ENCODE measurements at regions not wholly inside any gene's neighbourhood (a gene's known extent, or its start where the extent isn't known, plus 50 kb on each side); places are given as distances from the start of the nearest gene placed in this dataset.

GRCh38 chr12:25382311-25383106 lies 131.8 kb upstream of the KRAS start:
- Mint-ChIP-seq H3K4me1 (ENCODE audit: low read depth, unreplicated experiment) (peaks cover 9% of the 10 kb centered on the region), H3K27ac (ENCODE audit: unreplicated experiment) (no peak overlapping the region), H3K36me3 (ENCODE audit: insufficient read depth, unreplicated experiment) (peaks cover 27% of the 10 kb centered on the region), H3K4me3 (ENCODE audit: low read depth, unreplicated experiment) (no peak overlapping the region), H3K9me3 (ENCODE audit: low read depth, unreplicated experiment) (no peaks in the 10 kb centered on the region), H3K27me3 (ENCODE audit: unreplicated experiment) (no peaks in the 10 kb centered on the region)
- CTCF ChIA-PET = no interaction called here
- intact Hi-C loops (cut with micrococcal nuclease; ENCODE audit: unreplicated experiment) = no loop called here
- TF ChIP-seq, protein P1, sequence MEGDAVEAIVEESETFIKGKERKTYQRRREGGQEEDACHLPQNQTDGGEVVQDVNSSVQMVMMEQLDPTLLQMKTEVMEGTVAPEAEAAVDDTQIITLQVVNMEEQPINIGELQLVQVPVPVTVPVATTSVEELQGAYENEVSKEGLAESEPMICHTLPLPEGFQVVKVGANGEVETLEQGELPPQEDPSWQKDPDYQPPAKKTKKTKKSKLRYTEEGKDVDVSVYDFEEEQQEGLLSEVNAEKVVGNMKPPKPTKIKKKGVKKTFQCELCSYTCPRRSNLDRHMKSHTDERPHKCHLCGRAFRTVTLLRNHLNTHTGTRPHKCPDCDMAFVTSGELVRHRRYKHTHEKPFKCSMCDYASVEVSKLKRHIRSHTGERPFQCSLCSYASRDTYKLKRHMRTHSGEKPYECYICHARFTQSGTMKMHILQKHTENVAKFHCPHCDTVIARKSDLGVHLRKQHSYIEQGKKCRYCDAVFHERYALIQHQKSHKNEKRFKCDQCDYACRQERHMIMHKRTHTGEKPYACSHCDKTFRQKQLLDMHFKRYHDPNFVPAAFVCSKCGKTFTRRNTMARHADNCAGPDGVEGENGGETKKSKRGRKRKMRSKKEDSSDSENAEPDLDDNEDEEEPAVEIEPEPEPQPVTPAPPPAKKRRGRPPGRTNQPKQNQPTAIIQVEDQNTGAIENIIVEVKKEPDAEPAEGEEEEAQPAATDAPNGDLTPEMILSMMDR (IDR thresholded peaks at IDR 0.05; ENCODE audit: unreplicated experiment) = no peak
- no TSS peak for BruUV-seq (replicated peaks)
- DNase-seq = no peak

- Mint-ChIP-seq H3K36me3 (ENCODE audit: insufficient read depth, unreplicated experiment) (no peaks in the 10 kb centered on the region), H3K4me1 (ENCODE audit: low read depth, unreplicated experiment) (no peaks in the 10 kb centered on the region), H3K27me3 (ENCODE audit: unreplicated experiment) (no peaks in the 10 kb centered on the region), H3K9me3 (ENCODE audit: low read depth, unreplicated experiment) (no peaks in the 10 kb centered on the region), H3K4me3 (ENCODE audit: low read depth, unreplicated experiment) (no peak overlapping the region), H3K27ac (ENCODE audit: unreplicated experiment) (no peak overlapping the region)
- TF ChIP-seq, protein P1 (IDR thresholded peaks at IDR 0.05; ENCODE audit: unreplicated experiment) = no peak
- BruUV-seq (replicated peaks) = no TSS peak
- CTCF ChIA-PET = no interaction called here
- intact Hi-C loops (cut with micrococcal nuclease; ENCODE audit: unreplicated experiment) = no loop called here
- no peak for DNase-seq
These were observed 126.9 kb upstream of the KRAS start for GRCh38 chr12:25377469-25378177.

GRCh38 chr12:25376985-25377384 lies 126.3 kb upstream of the KRAS start:
- Mint-ChIP-seq H3K9me3 (ENCODE audit: low read depth, unreplicated experiment) (no peaks in the 10 kb centered on the region), H3K36me3 (ENCODE audit: insufficient read depth, unreplicated experiment) (no peaks in the 10 kb centered on the region), H3K4me1 (ENCODE audit: low read depth, unreplicated experiment) (no peaks in the 10 kb centered on the region), H3K27ac (ENCODE audit: unreplicated experiment) (no peak overlapping the region), H3K27me3 (ENCODE audit: unreplicated experiment) (no peaks in the 10 kb centered on the region), H3K4me3 (ENCODE audit: low read depth, unreplicated experiment) (no peak overlapping the region)
- DNase-seq = no peak
- intact Hi-C loops (cut with micrococcal nuclease; ENCODE audit: unreplicated experiment) = no loop called here
- TF ChIP-seq, protein P1 (IDR thresholded peaks at IDR 0.05; ENCODE audit: unreplicated experiment) = no peak
- BruUV-seq (replicated peaks) = no TSS peak
- CTCF ChIA-PET = interaction anchor here (0.6 kb wide), 1 partner anchor 160 kb away, joined by 4 read pairs; no protein-coding TSS in a partner anchor

DNA sequence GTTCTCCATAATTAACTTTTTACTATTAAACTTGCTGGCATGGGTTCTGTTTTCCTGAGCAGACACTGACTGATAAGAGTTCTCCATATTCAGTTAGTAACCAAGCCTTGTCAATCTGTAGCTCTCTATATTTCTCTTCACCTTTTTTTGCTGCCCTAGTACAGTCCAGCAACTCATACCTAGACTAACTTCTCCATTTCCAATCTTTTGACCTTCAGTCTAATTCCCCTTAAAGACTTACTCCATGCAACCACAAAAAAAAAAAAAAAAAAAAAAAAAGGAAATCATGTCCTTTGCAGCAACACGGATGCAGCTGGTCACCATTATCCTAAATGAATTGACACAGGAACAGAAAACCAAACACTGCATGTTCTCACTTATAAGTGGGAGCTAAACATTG lies 125.7 kb upstream of the KRAS start:
- no peak overlapping the region for H3K27ac Mint-ChIP-seq (ENCODE audit: unreplicated experiment)
- intact Hi-C loops (cut with micrococcal nuclease; ENCODE audit: unreplicated experiment) = no loop called here
- BruUV-seq (replicated peaks) = no TSS peak
- no peaks in the 10 kb centered on the region for H3K9me3 Mint-ChIP-seq (ENCODE audit: low read depth, unreplicated experiment)
- H3K27me3 Mint-ChIP-seq (ENCODE audit: unreplicated experiment) = no peaks in the 10 kb centered on the region
- H3K36me3 Mint-ChIP-seq (ENCODE audit: insufficient read depth, unreplicated experiment) = no peaks in the 10 kb centered on the region
- no peak for DNase-seq
- CTCF ChIA-PET = interaction anchor here (0.6 kb wide), 1 partner anchor 160 kb away, joined by 4 read pairs; no protein-coding TSS in a partner anchor
- no peaks in the 10 kb centered on the region for H3K4me1 Mint-ChIP-seq (ENCODE audit: low read depth, unreplicated experiment)
- TF ChIP-seq, protein P1 (IDR thresholded peaks at IDR 0.05; ENCODE audit: unreplicated experiment) = no peak
- no peak overlapping the region for H3K4me3 Mint-ChIP-seq (ENCODE audit: low read depth, unreplicated experiment)
